ENCODE measurements at regions not wholly inside any gene's neighbourhood (a gene's known extent, or its start where the extent isn't known, plus 50 kb on each side); places are given as distances from the start of the nearest gene placed in this dataset.

DNA sequence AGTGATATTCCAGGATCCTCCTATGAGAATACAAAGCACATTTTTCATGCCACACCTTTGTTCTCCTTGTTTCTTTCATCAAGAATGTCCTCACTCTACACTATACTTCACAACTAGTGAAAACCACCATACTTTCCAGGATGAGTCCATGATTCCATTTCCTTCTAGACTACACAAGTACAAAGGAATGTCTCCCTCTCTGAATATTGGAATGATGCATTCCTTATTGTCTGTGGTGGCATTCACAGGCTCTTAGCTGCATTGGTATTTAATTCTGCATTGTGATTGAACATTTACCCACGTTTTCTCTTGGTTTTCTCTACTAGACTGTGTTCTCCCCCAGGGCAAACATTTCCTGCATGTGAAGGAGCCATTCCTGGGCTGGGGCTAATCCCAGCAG lies 217.5 kb downstream of the RAP2B start:
- ChIA-PET POLR2A (no interaction called here), CTCF (no interaction called here)
- TF ChIP-seq, protein P1, sequence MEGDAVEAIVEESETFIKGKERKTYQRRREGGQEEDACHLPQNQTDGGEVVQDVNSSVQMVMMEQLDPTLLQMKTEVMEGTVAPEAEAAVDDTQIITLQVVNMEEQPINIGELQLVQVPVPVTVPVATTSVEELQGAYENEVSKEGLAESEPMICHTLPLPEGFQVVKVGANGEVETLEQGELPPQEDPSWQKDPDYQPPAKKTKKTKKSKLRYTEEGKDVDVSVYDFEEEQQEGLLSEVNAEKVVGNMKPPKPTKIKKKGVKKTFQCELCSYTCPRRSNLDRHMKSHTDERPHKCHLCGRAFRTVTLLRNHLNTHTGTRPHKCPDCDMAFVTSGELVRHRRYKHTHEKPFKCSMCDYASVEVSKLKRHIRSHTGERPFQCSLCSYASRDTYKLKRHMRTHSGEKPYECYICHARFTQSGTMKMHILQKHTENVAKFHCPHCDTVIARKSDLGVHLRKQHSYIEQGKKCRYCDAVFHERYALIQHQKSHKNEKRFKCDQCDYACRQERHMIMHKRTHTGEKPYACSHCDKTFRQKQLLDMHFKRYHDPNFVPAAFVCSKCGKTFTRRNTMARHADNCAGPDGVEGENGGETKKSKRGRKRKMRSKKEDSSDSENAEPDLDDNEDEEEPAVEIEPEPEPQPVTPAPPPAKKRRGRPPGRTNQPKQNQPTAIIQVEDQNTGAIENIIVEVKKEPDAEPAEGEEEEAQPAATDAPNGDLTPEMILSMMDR (IDR thresholded peaks at IDR 0.05) = no peak
- no peaks in the 10 kb centered on the region for H3K4me1 Mint-ChIP-seq
- H3K4me3 Mint-ChIP-seq = no peak overlapping the region
- intact Hi-C loops (cut with micrococcal nuclease) = no loop called here
- no peaks in the 10 kb centered on the region for H3K9me3 Mint-ChIP-seq
- ATAC-seq (ENCODE audit: low read depth) (no peak), DNase-seq (no peak)
- H3K27ac Mint-ChIP-seq = no peak overlapping the region
- no peaks in the 10 kb centered on the region for H3K36me3 Mint-ChIP-seq (ENCODE audit: low read depth)
- no peaks in the 10 kb centered on the region for H3K27me3 Mint-ChIP-seq

DNA sequence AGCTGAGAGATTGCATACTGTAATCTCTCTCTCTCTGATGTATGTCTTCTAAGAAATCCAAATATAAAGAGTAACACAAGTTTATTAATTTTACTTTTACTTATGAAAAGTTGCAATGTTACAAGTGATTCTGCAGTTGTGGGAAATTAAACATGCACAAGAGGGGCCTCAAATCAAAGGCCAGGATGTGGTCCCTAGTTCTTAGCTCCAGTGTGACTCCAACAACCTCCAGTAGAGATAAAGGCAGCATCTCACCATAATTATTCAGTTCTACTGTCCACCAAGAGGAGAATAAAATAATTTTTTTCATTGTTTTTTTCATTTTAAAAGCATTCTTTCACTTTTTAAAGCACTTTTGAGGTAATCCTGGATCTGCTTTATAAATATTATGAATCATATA lies 223.3 kb downstream of the RAP2B start:
- Mint-ChIP-seq H3K36me3 (ENCODE audit: low read depth) (no peaks in the 10 kb centered on the region), H3K27me3 (no peaks in the 10 kb centered on the region), H3K9me3 (no peaks in the 10 kb centered on the region), H3K4me1 (no peaks in the 10 kb centered on the region), H3K4me3 (no peak overlapping the region), H3K27ac (no peak overlapping the region)
- ChIA-PET POLR2A (no interaction called here), CTCF (no interaction called here)
- no peak for DNase-seq
- intact Hi-C loops (cut with micrococcal nuclease) = no loop called here
- ATAC-seq (ENCODE audit: low read depth) = no peak
- TF ChIP-seq, protein P1 (IDR thresholded peaks at IDR 0.05) = no peak

DNA sequence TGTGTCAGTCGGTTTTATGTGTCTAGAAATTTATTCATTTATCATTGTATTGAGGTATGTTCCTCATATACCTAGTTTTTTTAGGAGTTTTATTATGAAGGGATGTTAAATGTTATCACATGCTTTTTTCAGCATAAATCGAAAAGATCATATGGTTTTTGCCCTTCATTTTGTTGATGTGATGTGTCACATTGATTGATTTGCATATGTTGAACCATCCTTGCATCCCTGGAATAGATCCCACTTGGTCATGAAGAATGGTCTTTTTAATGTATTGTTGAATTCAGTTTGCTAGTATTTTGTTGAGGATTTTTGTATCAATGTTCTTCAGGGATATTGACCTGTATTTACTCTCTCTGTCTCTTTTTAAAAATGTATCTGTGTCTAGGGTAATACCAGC lies 230.3 kb downstream of the RAP2B start:
- intact Hi-C loops (cut with micrococcal nuclease) = no loop called here
- Mint-ChIP-seq H3K36me3 (ENCODE audit: low read depth) (no peaks in the 10 kb centered on the region), H3K4me1 (no peaks in the 10 kb centered on the region), H3K4me3 (no peak overlapping the region), H3K27me3 (no peaks in the 10 kb centered on the region), H3K27ac (no peak overlapping the region), H3K9me3 (peaks cover 25% of the 10 kb centered on the region)
- ChIA-PET POLR2A (no interaction called here), CTCF (no interaction called here)
- ATAC-seq (ENCODE audit: low read depth) = no peak
- DNase-seq = no peak
- TF ChIP-seq, protein P1 (IDR thresholded peaks at IDR 0.05) = no peak

DNA sequence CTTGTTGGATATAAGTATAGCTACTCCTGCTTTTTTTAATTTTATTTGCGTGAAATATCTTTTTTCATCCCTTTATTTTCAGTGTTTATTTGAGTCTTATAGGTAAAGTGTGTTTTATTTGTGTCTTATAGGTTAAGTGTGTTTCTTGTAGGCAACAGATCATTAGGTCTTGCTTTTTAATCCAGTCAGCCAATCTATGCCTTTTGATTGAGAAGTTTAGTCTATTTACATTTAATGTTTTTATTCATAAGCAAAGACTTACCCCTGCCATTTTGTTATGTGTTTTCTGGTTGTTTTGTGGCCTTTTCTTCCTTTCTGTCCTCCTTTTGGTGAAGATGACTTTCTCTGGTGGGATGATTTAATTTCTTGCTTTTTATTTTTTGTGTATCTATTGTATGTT lies 232.0 kb downstream of the RAP2B start:
- TF ChIP-seq, protein P1 (IDR thresholded peaks at IDR 0.05) = no peak
- no peak for ATAC-seq (ENCODE audit: low read depth)
- H3K27me3 Mint-ChIP-seq = no peaks in the 10 kb centered on the region
- intact Hi-C loops (cut with micrococcal nuclease) = no loop called here
- ChIA-PET POLR2A (interaction anchor here (0.6 kb wide), 1 partner anchor 230 kb away, joined by 4 read pairs; no protein-coding TSS in a partner anchor), CTCF (no interaction called here)
- H3K9me3 Mint-ChIP-seq = peaks cover 25% of the 10 kb centered on the region
- H3K4me1 Mint-ChIP-seq = no peaks in the 10 kb centered on the region
- no peak overlapping the region for H3K27ac Mint-ChIP-seq
- no peak for DNase-seq
- H3K36me3 Mint-ChIP-seq (ENCODE audit: low read depth) = no peaks in the 10 kb centered on the region
- no peak overlapping the region for H3K4me3 Mint-ChIP-seq

DNA sequence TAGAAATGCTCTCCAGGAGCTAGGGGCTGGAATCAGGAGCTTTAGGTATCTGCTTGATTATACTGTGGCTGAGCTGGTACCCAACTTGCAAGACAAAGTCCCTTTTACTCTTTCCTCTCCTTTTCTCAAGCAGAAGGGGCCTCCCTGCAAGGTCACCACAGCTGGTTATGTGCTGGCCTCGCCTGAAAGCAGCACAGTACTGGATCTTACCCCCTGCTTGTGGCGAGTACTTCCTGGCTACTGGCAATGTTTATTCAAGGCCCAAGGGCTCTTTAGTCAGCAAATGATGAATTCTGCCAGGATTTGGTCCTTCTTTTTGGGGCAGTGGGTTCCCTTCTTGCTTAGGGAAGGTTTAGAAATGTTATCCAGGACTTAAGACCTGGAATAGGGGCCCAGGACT lies 234.6 kb downstream of the RAP2B start:
- no peaks in the 10 kb centered on the region for H3K36me3 Mint-ChIP-seq (ENCODE audit: low read depth)
- no peak overlapping the region for H3K27ac Mint-ChIP-seq
- ATAC-seq (ENCODE audit: low read depth) (no peak), DNase-seq (no peak)
- no peak overlapping the region for H3K4me3 Mint-ChIP-seq
- intact Hi-C loops (cut with micrococcal nuclease) = no loop called here
- TF ChIP-seq, protein P1 (IDR thresholded peaks at IDR 0.05) = no peak
- POLR2A ChIA-PET = no interaction called here
- CTCF ChIA-PET = no interaction called here
- H3K27me3 Mint-ChIP-seq = no peaks in the 10 kb centered on the region
- H3K4me1 Mint-ChIP-seq = peaks cover 5% of the 10 kb centered on the region
- peaks cover 25% of the 10 kb centered on the region for H3K9me3 Mint-ChIP-seq
